Thyroid gland (tissue), 4 donors: ENCODE measurements at regions not wholly inside any gene's neighbourhood (a gene's known extent, or its start where the extent isn't known, plus 50 kb on each side); places are given as distances from the start of the nearest gene placed in this dataset.
"Not testable (repeated sequence)": the region's sequence is repeated elsewhere in the genome, so short reads cannot be mapped to it uniquely, and the experiment has no call there.

ENCODE experiments used
- DNase-seq, 2 donors: peaks; one replicate each; pipeline ENCODE4 v3.0.0-alpha.2; 2019
- H3K27ac ChIP-seq, 3 donors: fragments of 200-600 bp; sonication (generic); 1 replicate in 2 of 3; 2 replicates in 1 of 3; pipeline ENCODE4 v1.5.1; 2016 to 2019; ENCODE audit warnings: mild to moderate bottlenecking in 1 of 3, moderate library complexity in 1 of 3
- H3K27me3 ChIP-seq: fragments of 200-600 bp; sonication (generic); one replicate; pipeline ENCODE4 v1.5.1; 2019
- H3K36me3 ChIP-seq, 2 donors: fragments of 200-600 bp; sonication (generic); one replicate each; pipeline ENCODE4 v1.5.1; 2016 to 2019
- H3K4me1 ChIP-seq, 2 donors: fragments of 200-600 bp; sonication (generic); one replicate each; pipeline ENCODE4 v1.5.1; 2017 to 2019
- H3K4me3 ChIP-seq, 3 donors: fragments of 200-600 bp; sonication (generic); replicated peaks in 1 of 3; 1 replicate in 2 of 3; 2 replicates in 1 of 3; pipeline ENCODE4 v1.5.1; 2016; ENCODE audit warnings: mild to moderate bottlenecking in 1 of 3
- H3K9me3 ChIP-seq: fragments of 200-600 bp; sonication (generic); one replicate; pipeline ENCODE4 v1.5.1; 2017
- CTCF ChIP-seq, 6 experiments: fragments of 200-600 bp in 3 of 6; fragments of 450-650 bp in 3 of 6; sonication (generic) in 3 of 6; IDR thresholded peaks; one replicate each; pipeline ENCODE4 v1.5.1; 2016 to 2019; ENCODE audit warnings: antibody characterized with exemption in 6 of 6, mild to moderate bottlenecking in 2 of 6, inconsistent platforms in 1 of 6, moderate library complexity in 1 of 6
- POLR2A ChIP-seq, 2 donors: fragments of 450-650 bp; IDR thresholded peaks; one replicate each; pipeline ENCODE4 v1.6.1; 2017; ENCODE audit warnings: antibody characterized with exemption in 2 of 2, mild to moderate bottlenecking in 2 of 2, moderate library complexity in 1 of 2
- WGBS, 2 donors: methylation state at CpG; one replicate each; pipeline ENCODE4 v1.1.5; 2017; 5-methylcytosine and 5-hydroxymethylcytosine counted together
- intact Hi-C: fragments of 100-400 bp; cut with DNase I; formaldehyde crosslinking; loops from one replicate; pipeline ENCODE4 v1.15.1; 2023

- peak; percentile 36 to 54 for DNase-seq
- Histone ChIP-seq H3K27ac (peak overlapping the region; percentile 78 to 83 (median 80)), H3K4me3 (no peak overlapping the region), H3K9me3 (no peaks in the 10 kb centered on the region), H3K36me3 (no peaks in the 10 kb centered on the region), H3K4me1 (peaks cover 52 to 63% of the 10 kb centered on the region in 2 donors), H3K27me3 (no peaks in the 10 kb centered on the region)
- TF ChIP-seq CTCF (IDR thresholded peaks at IDR 0.05) (no peak), POLR2A (IDR thresholded peaks at IDR 0.05) (no peak)
- intact Hi-C loops: no loop called here
- 52 to 57% methylated on average over 9 to 15 of the region's 16 CpGs for WGBS, 2 donors
Measured at GRCh38 chr3:127072971-127073783, 90.3 kb downstream of the PLXNA1 start.

DNA sequence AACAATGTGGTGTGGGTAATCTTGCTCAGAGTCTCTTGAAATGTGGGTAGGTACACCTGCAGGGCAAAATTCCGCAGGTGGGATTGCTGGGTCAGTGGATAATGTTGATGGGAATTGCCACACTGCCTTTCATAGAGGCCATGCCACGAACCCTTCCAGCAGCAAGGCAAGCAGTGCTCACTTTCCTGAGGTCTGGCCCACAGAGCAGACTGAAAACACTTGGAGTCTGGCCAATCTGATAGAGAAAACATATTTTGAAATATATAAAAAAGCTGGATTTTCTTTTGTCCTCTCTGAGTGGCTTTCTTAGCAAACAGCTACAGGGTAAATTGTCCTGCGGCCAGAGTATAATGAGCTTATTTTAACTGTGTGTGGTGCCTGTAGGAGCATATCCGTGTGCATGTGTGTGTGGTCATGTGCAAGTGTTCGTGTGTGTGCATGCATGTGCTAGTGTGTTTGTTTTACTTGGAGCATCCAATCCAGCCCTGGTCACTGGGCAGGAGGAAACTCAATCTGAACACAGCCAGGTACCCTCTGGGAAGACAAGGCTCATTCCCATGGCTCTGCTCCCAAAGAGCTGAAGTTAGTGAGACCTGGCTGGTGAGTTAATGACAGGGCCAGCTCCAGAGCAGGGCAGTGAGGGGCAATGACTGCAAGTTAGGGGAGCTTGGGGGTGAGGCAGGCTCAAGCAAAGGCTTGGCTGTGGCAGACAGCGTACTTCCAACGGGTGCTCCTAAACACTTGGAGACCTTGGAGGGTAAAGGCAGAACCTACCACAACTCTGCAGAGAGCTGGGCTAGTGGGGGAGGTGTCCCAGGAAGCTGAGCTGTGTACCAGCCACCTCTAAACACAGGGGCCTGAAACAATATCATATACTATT, 91.3 kb downstream of the PLXNA1 start:
- no peak overlapping the region for H3K4me3 ChIP-seq
- intact Hi-C loops: no loop called here
- WGBS, 2 donors: 36 to 44% methylated on average over 7 of the region's 7 CpGs
- no peak for TF ChIP-seq POLR2A (IDR thresholded peaks at IDR 0.05)
- peak; percentile 31 to 53 for DNase-seq
- H3K27me3 ChIP-seq: no peaks in the 10 kb centered on the region
- peaks cover 52 to 63% of the 10 kb centered on the region in 2 donors for H3K4me1 ChIP-seq
- no peaks in the 10 kb centered on the region for H3K36me3 ChIP-seq
- peak overlapping the region; percentile 78 to 83 (median 80) for H3K27ac ChIP-seq
- no peaks in the 10 kb centered on the region for H3K9me3 ChIP-seq

DNA sequence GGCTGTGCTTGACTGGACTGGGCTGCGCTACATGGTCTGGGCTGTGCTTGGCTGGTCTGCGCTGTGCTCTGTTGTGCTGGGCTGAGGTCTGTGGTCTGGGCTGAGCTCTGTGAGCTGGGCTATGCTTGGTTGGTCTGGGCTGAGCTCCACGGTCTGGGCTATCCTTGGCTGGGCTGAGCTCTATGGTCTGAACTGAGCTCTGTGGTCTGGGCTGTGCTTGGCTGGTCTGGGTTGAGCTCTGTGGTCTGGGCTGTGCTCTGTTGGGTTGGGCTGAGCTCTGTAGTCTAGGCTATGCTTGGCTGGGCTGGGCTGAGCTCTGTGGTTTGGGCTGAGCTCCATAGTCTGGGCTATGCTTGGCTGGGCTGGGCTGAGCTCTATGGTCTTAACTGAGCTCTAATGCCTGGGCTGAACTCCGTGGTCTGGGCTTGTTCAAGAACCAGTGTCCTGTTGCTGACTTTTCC, 92.0 kb downstream of the PLXNA1 start:
- 4 to 71% methylated on average over 2 to 3 of the region's 4 CpGs for WGBS, 2 donors
- TF ChIP-seq CTCF (IDR thresholded peaks at IDR 0.05) (no peak), POLR2A (IDR thresholded peaks at IDR 0.05) (no peak)
- no peaks in the 10 kb centered on the region for H3K9me3 ChIP-seq
- no peaks in the 10 kb centered on the region for H3K27me3 ChIP-seq
- peak overlapping the region; percentile 55 to 80 (median 67) for H3K27ac ChIP-seq
- no peak overlapping the region for H3K4me3 ChIP-seq
- no peaks in the 10 kb centered on the region for H3K36me3 ChIP-seq
- H3K4me1 ChIP-seq: peaks cover 52 to 63% of the 10 kb centered on the region in 2 donors
- DNase-seq: peak; percentile 87 to 92
- intact Hi-C loops: no loop called here

DNA sequence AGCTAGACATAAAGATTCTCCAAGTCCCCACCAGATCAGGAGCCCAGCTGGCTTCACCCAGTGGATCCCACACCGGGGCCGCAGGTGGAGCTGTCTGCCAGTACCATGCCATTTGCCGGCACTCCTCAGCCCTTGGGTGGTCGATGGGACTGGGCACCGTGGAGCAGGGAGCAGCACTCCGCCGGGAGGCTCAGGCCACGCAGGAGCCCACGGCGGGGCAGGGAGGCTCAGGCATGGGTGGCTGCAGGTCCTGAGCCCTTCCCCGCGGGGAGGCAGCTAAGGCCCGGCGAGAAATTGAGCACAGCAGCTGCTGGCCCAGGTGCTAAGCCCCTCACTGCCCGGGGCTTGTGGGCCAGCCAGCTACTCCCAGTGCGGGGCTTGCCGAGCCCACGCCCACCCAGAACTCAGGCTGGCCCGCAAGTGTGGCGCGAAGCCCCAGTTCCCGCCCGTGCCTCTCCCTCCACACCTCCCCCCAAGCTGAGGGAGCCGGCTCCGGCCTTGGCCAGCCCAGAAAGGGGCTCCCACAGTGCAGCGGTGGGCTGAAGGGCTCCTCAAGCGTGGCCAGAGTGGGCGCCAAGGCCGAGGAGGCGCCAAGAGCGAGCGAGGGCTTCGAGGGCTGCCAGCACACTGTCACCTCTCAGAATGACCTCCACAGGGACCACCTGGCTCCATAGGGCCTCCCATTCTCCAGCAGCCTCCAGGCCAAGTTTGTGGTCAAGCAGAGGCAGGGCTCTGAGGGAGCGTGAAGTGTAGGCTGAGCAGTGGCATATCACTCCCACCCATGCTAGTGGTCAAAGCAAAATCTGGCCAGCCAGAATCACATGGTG, 93.5 kb downstream of the PLXNA1 start:
- H3K27me3 ChIP-seq, DNase-seq, H3K4me3 ChIP-seq, H3K36me3 ChIP-seq, H3K9me3 ChIP-seq, intact Hi-C loops: not testable (repeated sequence)
- WGBS, 2 donors: 27 to 96% methylated on average over 1 to 12 of the region's 34 CpGs
- H3K27ac ChIP-seq: peak overlapping the region in 1 of 3 donors; percentile 0
- peaks cover 50 to 60% of the 10 kb centered on the region in 2 donors for H3K4me1 ChIP-seq

GRCh38 chr3:127077068-127077467, 94.2 kb downstream of the PLXNA1 start:
- H3K27ac ChIP-seq: peak overlapping the region in 2 of 3 donors; percentile 0 to 24
- intact Hi-C loops: no loop called here
- peaks cover 45 to 53% of the 10 kb centered on the region in 2 donors for H3K4me1 ChIP-seq
- DNase-seq: peak; percentile 84 to 86
- H3K4me3 ChIP-seq: no peak overlapping the region
- no peak for TF ChIP-seq POLR2A (IDR thresholded peaks at IDR 0.05)
- TF ChIP-seq CTCF (IDR thresholded peaks at IDR 0.05): peak in 1 of 6 experiments; percentile 5
- WGBS, 2 donors: 17 to 49% methylated on average over 2 to 10 of the region's 10 CpGs
- no peaks in the 10 kb centered on the region for H3K27me3 ChIP-seq
- no peaks in the 10 kb centered on the region for H3K36me3 ChIP-seq
- H3K9me3 ChIP-seq: no peaks in the 10 kb centered on the region
